Transverse colon (tissue), 4 donors: ENCODE measurements at regions not wholly inside any gene's neighbourhood (a gene's known extent, or its start where the extent isn't known, plus 50 kb on each side); places are given as distances from the start of the nearest gene placed in this dataset.

Source experiments
- DNase-seq: peaks from one replicate; pipeline ENCODE4 v3.0.0-alpha.2; 2019
- H3K27ac ChIP-seq, 4 donors: fragments of 200-600 bp; sonication (generic); 2 replicates each; pipeline ENCODE4 v1.5.1; 2016 to 2018; ENCODE audit warnings: inconsistent platforms in 4 of 4
- H3K27me3 ChIP-seq: fragments of 200-600 bp; sonication (generic); 2 replicates; pipeline ENCODE4 v1.5.1; 2017; ENCODE audit warnings: inconsistent platforms
- H3K36me3 ChIP-seq, 4 donors: fragments of 200-600 bp; sonication (generic); 2 replicates each; pipeline ENCODE4 v1.5.1; 2017 to 2019; ENCODE audit warnings: inconsistent platforms in 4 of 4
- H3K4me1 ChIP-seq, 4 donors: fragments of 200-600 bp; sonication (generic); 2 replicates each; pipeline ENCODE4 v1.5.1; 2017 to 2020; ENCODE audit warnings: inconsistent platforms in 4 of 4
- H3K4me3 ChIP-seq, 4 donors: fragments of 200-600 bp; sonication (generic); 1 replicate in 1 of 4; 2 replicates in 3 of 4; pipeline versions ENCODE4 v1.5.1 to v1.6.1; 2017 to 2019; ENCODE audit warnings: inconsistent platforms in 4 of 4
- H3K9me3 ChIP-seq, 2 donors: fragments of 200-600 bp; sonication (generic); 2 replicates each; pipeline ENCODE4 v1.5.1; 2017 to 2019; ENCODE audit warnings: inconsistent platforms in 2 of 2
- CTCF ChIP-seq, 5 experiments: fragments of 200-600 bp in 3 of 5; fragments of 450-650 bp in 2 of 5; sonication (generic) in 3 of 5; IDR thresholded peaks; 1 replicate in 2 of 5; 2 replicates in 3 of 5; pipeline ENCODE4 v1.5.1; 2016 to 2017; ENCODE audit warnings: antibody characterized with exemption in 5 of 5, inconsistent platforms in 3 of 5, mild to moderate bottlenecking in 2 of 5, moderate library complexity in 1 of 5
- EP300 ChIP-seq: sonication (generic); formaldehyde crosslinking; IDR thresholded peaks from one replicate; pipeline ENCODE4 v1.6.1; 2017; ENCODE audit warnings: antibody characterized with exemption, low read depth
- POLR2A ChIP-seq: fragments of 450-650 bp; IDR thresholded peaks from one replicate; pipeline ENCODE4 v1.6.1; 2016; ENCODE audit warnings: antibody characterized with exemption, mild to moderate bottlenecking, moderate library complexity
- POLR2AphosphoS5 ChIP-seq, 3 donors: sonication (generic); formaldehyde crosslinking; IDR thresholded peaks; one replicate each; pipeline ENCODE4 v1.6.1; 2016; ENCODE audit warnings: antibody characterized with exemption in 3 of 3
- WGBS, 2 donors: methylation state at CpG; one replicate each; pipeline ENCODE4 v1.1.5; 2018; ENCODE audit warnings: low coverage in 1 of 2; 5-methylcytosine and 5-hydroxymethylcytosine counted together
- in situ Hi-C, 4 donors: fragments of 200-750 bp; cut with MboI; loops; one replicate each; pipeline versions ENCODE4 v1.15.0 to v1.15.1; 2017; ENCODE audit warnings: low sequenced_read_pairs in 3 of 4, low pct_ligation_motif_present in 1 of 4, low pct_unique_long_range_greater_than_20kb in 1 of 4
- intact Hi-C: fragments of 100-400 bp; cut with DNase I; formaldehyde crosslinking; loops from one replicate; pipeline ENCODE4 v1.15.1; 2023; ENCODE audit warnings: low total_unique reads
- small RNA-seq, 4 donors: library from RNA; depleted of rRNA; stranded (forward); fragments of <200 nt; gene quantifications; one replicate each; pipeline ENCODE3, GENCODE V24; 2016

- Histone ChIP-seq H3K4me3 (no peak overlapping the region), H3K36me3 (no peaks in the 10 kb centered on the region), H3K4me1 (no peaks in the 10 kb centered on the region), H3K27me3 (no peaks in the 10 kb centered on the region), H3K9me3 (no peaks in the 10 kb centered on the region), H3K27ac (no peak overlapping the region)
- TF ChIP-seq CTCF (IDR thresholded peaks at IDR 0.05) = no peak
- no peak for TF ChIP-seq POLR2A
- TF ChIP-seq EP300 = no peak
- no peak for TF ChIP-seq POLR2AphosphoS5 (IDR thresholded peaks at IDR 0.05)
- WGBS, 2 donors = 77 to 79% methylated on average over 4 to 5 of the region's 5 CpGs
- in situ Hi-C loops = no loop called here
- intact Hi-C loops = no loop called here
- no peak for DNase-seq
Measured at GRCh38 chr5:174668349-174668748, 56.0 kb upstream of the MSX2 start.

Small RNA genes lying in the stretch of these regions (small RNA-seq; reads per million reads assigned to genes)
- 0 reads per million in 4 donors for gene HIGD1AP3
- gene SUMO2P6 = 0 reads per million in 4 donors
